Ovary (tissue), 7 donors: ENCODE measurements at regions not wholly inside any gene's neighbourhood (a gene's known extent, or its start where the extent isn't known, plus 50 kb on each side); places are given as distances from the start of the nearest gene placed in this dataset.

ENCODE experiments used
- DNase-seq, 5 donors: peaks; one replicate each; pipeline ENCODE4 v3.0.0-alpha.2; 2019 to 2020
- H3K27ac ChIP-seq, 2 donors: fragments of 200-600 bp; one replicate each; pipeline versions ENCODE4 v1.5.1 to v1.8.0; 2019 to 2022
- H3K27me3 ChIP-seq: fragments of 200-600 bp; one replicate; pipeline ENCODE4 v1.8.0; 2022
- H3K36me3 ChIP-seq: fragments of 200-600 bp; sonication (generic); one replicate; pipeline ENCODE4 v1.5.1; 2019
- H3K4me1 ChIP-seq: one replicate; pipeline ENCODE4 v1.8.1; 2013; ENCODE audit warnings: mild to moderate bottlenecking, moderate library complexity; ENCODE audit not compliant: insufficient read depth
- H3K4me3 ChIP-seq: fragments of 200-600 bp; sonication (generic); one replicate; pipeline ENCODE4 v1.5.1; 2017
- H3K9me3 ChIP-seq, 2 donors: fragments of 200-600 bp in 1 of 2; sonication (generic) in 1 of 2; one replicate each; pipeline versions ENCODE4 v1.5.1 to v1.8.1; 2013 to 2019; ENCODE audit warnings: mild to moderate bottlenecking in 1 of 2, moderate library complexity in 1 of 2
- EP300 ChIP-seq: sonication (generic); formaldehyde crosslinking; IDR thresholded peaks from one replicate; pipeline ENCODE4 v1.6.1; 2017; ENCODE audit warnings: antibody characterized with exemption
- POLR2A ChIP-seq: fragments of 450-650 bp; IDR thresholded peaks from one replicate; pipeline ENCODE4 v1.6.1; 2017; ENCODE audit warnings: antibody characterized with exemption, mild to moderate bottlenecking, moderate library complexity
- WGBS, 3 donors: extraction: QIAGEN DNeasy Blood & Tissue Kit in 1 of 3; methylation state at CpG; one replicate each; pipeline versions ENCODE4 v1.1.5 to v1.1.7; 2013 to 2017; 5-methylcytosine and 5-hydroxymethylcytosine counted together
- intact Hi-C, 4 donors: fragments of 100-400 bp; cut with DNase I; formaldehyde crosslinking; loops; one replicate each; pipeline versions ENCODE4 v1.11.0 to v1.15.1; 2022 to 2023
- TF ChIP-seq, protein P1 (sequence below), 3 donors: fragments of 450-650 bp in 2 of 3; fragments of 200-600 bp in 1 of 3; IDR thresholded peaks; one replicate each; pipeline versions ENCODE4 v1.5.1 to v1.8.0; 2016 to 2022; ENCODE audit warnings: antibody characterized with exemption in 3 of 3, mild to moderate bottlenecking in 1 of 3
- donor health status: DM: no; HTN: no; CAD: no; lungs with moderate emphysema.
- donor health status: DM: no; HTN: no; CAD: no.
- donor health status: Bipolar disorder and iron deficiency.
- donor health status: DM: no; HTN: no; CAD: no.
- donor health status: DM: yes; HTN: yes; CAD: no.

GRCh38 chr21:41098076-41098475, 69.9 kb upstream of the BACE2 start:
- H3K27ac ChIP-seq = no peak overlapping the region
- no peaks in the 10 kb centered on the region for H3K9me3 ChIP-seq
- no peaks in the 10 kb centered on the region for H3K27me3 ChIP-seq
- H3K36me3 ChIP-seq = no peaks in the 10 kb centered on the region
- no peaks in the 10 kb centered on the region for H3K4me1 ChIP-seq
- WGBS, 3 donors = 79 to 90% (median 89%) methylated on average over 1 of the region's 1 CpG
- H3K4me3 ChIP-seq = no peak overlapping the region
- TF ChIP-seq, protein P1, sequence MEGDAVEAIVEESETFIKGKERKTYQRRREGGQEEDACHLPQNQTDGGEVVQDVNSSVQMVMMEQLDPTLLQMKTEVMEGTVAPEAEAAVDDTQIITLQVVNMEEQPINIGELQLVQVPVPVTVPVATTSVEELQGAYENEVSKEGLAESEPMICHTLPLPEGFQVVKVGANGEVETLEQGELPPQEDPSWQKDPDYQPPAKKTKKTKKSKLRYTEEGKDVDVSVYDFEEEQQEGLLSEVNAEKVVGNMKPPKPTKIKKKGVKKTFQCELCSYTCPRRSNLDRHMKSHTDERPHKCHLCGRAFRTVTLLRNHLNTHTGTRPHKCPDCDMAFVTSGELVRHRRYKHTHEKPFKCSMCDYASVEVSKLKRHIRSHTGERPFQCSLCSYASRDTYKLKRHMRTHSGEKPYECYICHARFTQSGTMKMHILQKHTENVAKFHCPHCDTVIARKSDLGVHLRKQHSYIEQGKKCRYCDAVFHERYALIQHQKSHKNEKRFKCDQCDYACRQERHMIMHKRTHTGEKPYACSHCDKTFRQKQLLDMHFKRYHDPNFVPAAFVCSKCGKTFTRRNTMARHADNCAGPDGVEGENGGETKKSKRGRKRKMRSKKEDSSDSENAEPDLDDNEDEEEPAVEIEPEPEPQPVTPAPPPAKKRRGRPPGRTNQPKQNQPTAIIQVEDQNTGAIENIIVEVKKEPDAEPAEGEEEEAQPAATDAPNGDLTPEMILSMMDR (IDR thresholded peaks at IDR 0.05) = no peak
- TF ChIP-seq POLR2A (no peak), EP300 (no peak)
- DNase-seq = no peak
- intact Hi-C loops = no loop called here

GRCh38 chr21:41098481-41099042, 69.4 kb upstream of the BACE2 start:
- WGBS, 3 donors = 45 to 76% (median 50%) methylated on average over 2 of the region's 2 CpGs
- intact Hi-C loops = no loop called here
- TF ChIP-seq POLR2A (no peak), EP300 (no peak)
- TF ChIP-seq, protein P1 (IDR thresholded peaks at IDR 0.05) = no peak
- no peak overlapping the region for H3K4me3 ChIP-seq
- no peaks in the 10 kb centered on the region for H3K4me1 ChIP-seq
- H3K27me3 ChIP-seq = no peaks in the 10 kb centered on the region
- H3K27ac ChIP-seq = no peak overlapping the region
- H3K36me3 ChIP-seq = no peaks in the 10 kb centered on the region
- H3K9me3 ChIP-seq = no peaks in the 10 kb centered on the region
- no peak for DNase-seq

GRCh38 chr21:41100826-41101550, 67.0 kb upstream of the BACE2 start:
- Histone ChIP-seq H3K27ac (no peak overlapping the region), H3K4me1 (no peaks in the 10 kb centered on the region), H3K4me3 (no peak overlapping the region), H3K9me3 (no peaks in the 10 kb centered on the region), H3K27me3 (no peaks in the 10 kb centered on the region), H3K36me3 (no peaks in the 10 kb centered on the region)
- WGBS, 3 donors = 64 to 76% (median 71%) methylated on average over 4 of the region's 4 CpGs
- intact Hi-C loops = loop anchor here in 1 of 4 donors (10.0 kb wide), 1 partner anchor 56 kb away; no protein-coding TSS in a partner anchor
- TF ChIP-seq POLR2A (no peak), EP300 (no peak)
- TF ChIP-seq, protein P1 (IDR thresholded peaks at IDR 0.05) = no peak
- DNase-seq = no peak

- no peak for DNase-seq
- Histone ChIP-seq H3K36me3 (no peaks in the 10 kb centered on the region), H3K9me3 (no peaks in the 10 kb centered on the region), H3K4me1 (no peaks in the 10 kb centered on the region), H3K27me3 (no peaks in the 10 kb centered on the region), H3K4me3 (no peak overlapping the region), H3K27ac (no peak overlapping the region)
- intact Hi-C loops = loop anchor here in 1 of 4 donors (10.0 kb wide), 1 partner anchor 57 kb away; no protein-coding TSS in a partner anchor
- WGBS, 3 donors = 33 to 55% (median 51%) methylated on average over 6 of the region's 6 CpGs
- TF ChIP-seq EP300 (no peak), POLR2A (no peak)
- TF ChIP-seq, protein P1 (IDR thresholded peaks at IDR 0.05) = no peak
Observed at GRCh38 chr21:41102281-41102680, 65.7 kb upstream of the BACE2 start.
